ENCODE measurements at regions not wholly inside any gene's neighbourhood (a gene's known extent, or its start where the extent isn't known, plus 50 kb on each side); places are given as distances from the start of the nearest gene placed in this dataset.
"Not testable (repeated sequence)": the region's sequence is repeated elsewhere in the genome, so short reads cannot be mapped to it uniquely, and the experiment has no call there.

GRCh38 chr20:54839224-54839623 is 363.8 kb downstream of the DOK5 start:
- H3K9me3 Mint-ChIP-seq = no peaks in the 10 kb centered on the region
- no peak overlapping the region for H3K27ac Mint-ChIP-seq
- H3K36me3 Mint-ChIP-seq (ENCODE audit: low read depth) = no peaks in the 10 kb centered on the region
- H3K27me3 Mint-ChIP-seq (ENCODE audit: low read depth) = no peaks in the 10 kb centered on the region
- CTCF ChIA-PET = no interaction called here
- H3K4me3 Mint-ChIP-seq = no peak overlapping the region
- intact Hi-C loops (cut with micrococcal nuclease) = no loop called here
- no peaks in the 10 kb centered on the region for H3K4me1 Mint-ChIP-seq (ENCODE audit: low read depth)
- DNase-seq = no peak

- no peak overlapping the region for H3K4me3 Mint-ChIP-seq
- intact Hi-C loops (cut with micrococcal nuclease) = no loop called here
- CTCF ChIA-PET = no interaction called here
- H3K36me3 Mint-ChIP-seq (ENCODE audit: low read depth) = no peaks in the 10 kb centered on the region
- no peak overlapping the region for H3K27ac Mint-ChIP-seq
- H3K27me3 Mint-ChIP-seq (ENCODE audit: low read depth) = peaks cover 3% of the 10 kb centered on the region
- H3K4me1 Mint-ChIP-seq (ENCODE audit: low read depth) = no peaks in the 10 kb centered on the region
- H3K9me3 Mint-ChIP-seq = no peaks in the 10 kb centered on the region
- DNase-seq = no peak
Observed at GRCh38 chr20:54837226-54837625, 361.8 kb downstream of the DOK5 start.

GRCh38 chr20:54822386-54822785 is 347.0 kb downstream of the DOK5 start:
- H3K36me3 Mint-ChIP-seq (ENCODE audit: low read depth) = no peaks in the 10 kb centered on the region
- intact Hi-C loops (cut with micrococcal nuclease) = no loop called here
- no peak overlapping the region for H3K4me3 Mint-ChIP-seq
- no peaks in the 10 kb centered on the region for H3K4me1 Mint-ChIP-seq (ENCODE audit: low read depth)
- DNase-seq = no peak
- no peaks in the 10 kb centered on the region for H3K27me3 Mint-ChIP-seq (ENCODE audit: low read depth)
- H3K9me3 Mint-ChIP-seq = no peaks in the 10 kb centered on the region
- H3K27ac Mint-ChIP-seq = no peak overlapping the region
- CTCF ChIA-PET = no interaction called here

- no peaks in the 10 kb centered on the region for H3K27me3 Mint-ChIP-seq (ENCODE audit: low read depth)
- H3K27ac Mint-ChIP-seq = no peak overlapping the region
- no peaks in the 10 kb centered on the region for H3K9me3 Mint-ChIP-seq
- CTCF ChIA-PET = no interaction called here
- no peak for DNase-seq
- H3K36me3 Mint-ChIP-seq (ENCODE audit: low read depth) = no peaks in the 10 kb centered on the region
- H3K4me1 Mint-ChIP-seq (ENCODE audit: low read depth) = no peaks in the 10 kb centered on the region
- intact Hi-C loops (cut with micrococcal nuclease) = no loop called here
- H3K4me3 Mint-ChIP-seq = no peak overlapping the region
Observed at GRCh38 chr20:54820392-54820791, 345.0 kb downstream of the DOK5 start.

- H3K27ac Mint-ChIP-seq = no peak overlapping the region
- H3K9me3 Mint-ChIP-seq = no peaks in the 10 kb centered on the region
- intact Hi-C loops (cut with micrococcal nuclease) = no loop called here
- no peak overlapping the region for H3K4me3 Mint-ChIP-seq
- no peaks in the 10 kb centered on the region for H3K27me3 Mint-ChIP-seq (ENCODE audit: low read depth)
- CTCF ChIA-PET = no interaction called here
- no peak for DNase-seq
- no peaks in the 10 kb centered on the region for H3K36me3 Mint-ChIP-seq (ENCODE audit: low read depth)
- H3K4me1 Mint-ChIP-seq (ENCODE audit: low read depth) = no peaks in the 10 kb centered on the region
Observed at GRCh38 chr20:54806462-54806861, 331.1 kb downstream of the DOK5 start.

- CTCF ChIA-PET = no interaction called here
- Mint-ChIP-seq H3K27ac (no peak overlapping the region), H3K9me3 (peaks cover 10% of the 10 kb centered on the region), H3K36me3 (ENCODE audit: low read depth) (no peaks in the 10 kb centered on the region), H3K27me3 (ENCODE audit: low read depth) (peaks cover 3% of the 10 kb centered on the region), H3K4me1 (ENCODE audit: low read depth) (no peaks in the 10 kb centered on the region), H3K4me3 (no peak overlapping the region)
- no peak for DNase-seq
- intact Hi-C loops (cut with micrococcal nuclease) = no loop called here
Observed at GRCh38 chr20:54794874-54795273, 319.5 kb downstream of the DOK5 start.

GRCh38 chr20:54794110-54794509 is 318.7 kb downstream of the DOK5 start:
- CTCF ChIA-PET = no interaction called here
- H3K4me3 Mint-ChIP-seq = no peak overlapping the region
- no peaks in the 10 kb centered on the region for H3K4me1 Mint-ChIP-seq (ENCODE audit: low read depth)
- no peak for DNase-seq
- no peak overlapping the region for H3K27ac Mint-ChIP-seq
- intact Hi-C loops (cut with micrococcal nuclease) = no loop called here
- no peaks in the 10 kb centered on the region for H3K36me3 Mint-ChIP-seq (ENCODE audit: low read depth)
- peaks cover 3% of the 10 kb centered on the region for H3K27me3 Mint-ChIP-seq (ENCODE audit: low read depth)
- H3K9me3 Mint-ChIP-seq = peaks cover 11% of the 10 kb centered on the region

GRCh38 chr20:54793291-54793992 is 318.0 kb downstream of the DOK5 start:
- Mint-ChIP-seq H3K27me3 (ENCODE audit: low read depth) (no peaks in the 10 kb centered on the region), H3K36me3 (ENCODE audit: low read depth) (peaks cover 1% of the 10 kb centered on the region), H3K4me3 (no peak overlapping the region), H3K9me3 (peaks cover 16% of the 10 kb centered on the region), H3K27ac (no peak overlapping the region), H3K4me1 (ENCODE audit: low read depth) (no peaks in the 10 kb centered on the region)
- DNase-seq = no peak
- CTCF ChIA-PET = no interaction called here
- intact Hi-C loops (cut with micrococcal nuclease) = no loop called here

- CTCF ChIA-PET = interaction anchor here (0.7 kb wide), 1 partner anchor 253 kb away, joined by 3 read pairs; no protein-coding TSS in a partner anchor
- Mint-ChIP-seq H3K27ac (no peak overlapping the region), H3K9me3 (peaks cover 18% of the 10 kb centered on the region), H3K4me3 (no peak overlapping the region), H3K27me3 (ENCODE audit: low read depth) (no peaks in the 10 kb centered on the region), H3K4me1 (ENCODE audit: low read depth) (no peaks in the 10 kb centered on the region), H3K36me3 (ENCODE audit: low read depth) (peaks cover 2% of the 10 kb centered on the region)
- intact Hi-C loops (cut with micrococcal nuclease) = no loop called here
- no peak for DNase-seq
Observed at GRCh38 chr20:54792688-54793087, 317.3 kb downstream of the DOK5 start.

GRCh38 chr20:54788260-54788659 is 312.9 kb downstream of the DOK5 start:
- intact Hi-C loops (cut with micrococcal nuclease); H3K4me1 Mint-ChIP-seq (ENCODE audit: low read depth); H3K36me3 Mint-ChIP-seq (ENCODE audit: low read depth); H3K27ac Mint-ChIP-seq; CTCF ChIA-PET; H3K27me3 Mint-ChIP-seq (ENCODE audit: low read depth); H3K4me3 Mint-ChIP-seq; DNase-seq: not testable (repeated sequence)
- H3K9me3 Mint-ChIP-seq = peaks cover 21% of the 10 kb centered on the region

GRCh38 chr20:54782758-54783157 is 307.4 kb downstream of the DOK5 start:
- H3K27ac Mint-ChIP-seq; H3K4me3 Mint-ChIP-seq; intact Hi-C loops (cut with micrococcal nuclease); H3K36me3 Mint-ChIP-seq (ENCODE audit: low read depth); H3K4me1 Mint-ChIP-seq (ENCODE audit: low read depth); H3K27me3 Mint-ChIP-seq (ENCODE audit: low read depth); CTCF ChIA-PET; H3K9me3 Mint-ChIP-seq; DNase-seq: not testable (repeated sequence)

GRCh38 chr20:54774426-54774825 is 299.0 kb downstream of the DOK5 start:
- Mint-ChIP-seq H3K36me3 (ENCODE audit: low read depth) (no peaks in the 10 kb centered on the region), H3K9me3 (no peaks in the 10 kb centered on the region), H3K4me3 (no peak overlapping the region), H3K4me1 (ENCODE audit: low read depth) (no peaks in the 10 kb centered on the region), H3K27me3 (ENCODE audit: low read depth) (no peaks in the 10 kb centered on the region), H3K27ac (no peak overlapping the region)
- CTCF ChIA-PET = no interaction called here
- intact Hi-C loops (cut with micrococcal nuclease) = no loop called here
- no peak for DNase-seq

GRCh38 chr20:54773643-54774000 is 298.2 kb downstream of the DOK5 start:
- H3K27me3 Mint-ChIP-seq (ENCODE audit: low read depth) = no peaks in the 10 kb centered on the region
- no peak overlapping the region for H3K27ac Mint-ChIP-seq
- no peaks in the 10 kb centered on the region for H3K4me1 Mint-ChIP-seq (ENCODE audit: low read depth)
- H3K36me3 Mint-ChIP-seq (ENCODE audit: low read depth) = no peaks in the 10 kb centered on the region
- CTCF ChIA-PET = no interaction called here
- DNase-seq = no peak
- no peaks in the 10 kb centered on the region for H3K9me3 Mint-ChIP-seq
- H3K4me3 Mint-ChIP-seq = no peak overlapping the region
- intact Hi-C loops (cut with micrococcal nuclease) = no loop called here
